ENCODE measurements at regions not wholly inside any gene's neighbourhood (a gene's known extent, or its start where the extent isn't known, plus 50 kb on each side); places are given as distances from the start of the nearest gene placed in this dataset.
"Not testable (repeated sequence)": the region's sequence is repeated elsewhere in the genome, so short reads cannot be mapped to it uniquely, and the experiment has no call there.

- Histone ChIP-seq H3K36me3 (ENCODE audit: control insufficient read depth in 3 of 3, insufficient read depth in 3 of 3, low read length in 3 of 3) (no peaks in the 10 kb centered on the region), H3K4me1 (ENCODE audit: control insufficient read depth in 3 of 3, insufficient read depth in 3 of 3, low read length in 3 of 3) (no peaks in the 10 kb centered on the region), H3K9me3 (ENCODE audit: control insufficient read depth in 3 of 3, low read length in 3 of 3) (no peaks in the 10 kb centered on the region), H3K9ac (ENCODE audit: low read depth in 1 of 3, low read length in 3 of 3) (no peak overlapping the region), H3K4me3 (ENCODE audit: low read length in 3 of 3) (no peak overlapping the region), H3K27me3 (ENCODE audit: control insufficient read depth in 3 of 3, insufficient read depth in 3 of 3, low read length in 3 of 3) (no peaks in the 10 kb centered on the region), H3K27ac (ENCODE audit: low read depth, low read length) (no peak overlapping the region)
Measured at GRCh38 chr5:130747556-130747955, 417.5 kb downstream of the HINT1 start.

- not testable (repeated sequence) for H3K27ac ChIP-seq (ENCODE audit: low read depth, low read length); H3K9ac ChIP-seq (ENCODE audit: low read depth in 1 of 3, low read length in 3 of 3); H3K36me3 ChIP-seq (ENCODE audit: control insufficient read depth in 3 of 3, insufficient read depth in 3 of 3, low read length in 3 of 3); H3K27me3 ChIP-seq (ENCODE audit: control insufficient read depth in 3 of 3, insufficient read depth in 3 of 3, low read length in 3 of 3); H3K9me3 ChIP-seq (ENCODE audit: control insufficient read depth in 3 of 3, low read length in 3 of 3); H3K4me3 ChIP-seq (ENCODE audit: low read length in 3 of 3); H3K4me1 ChIP-seq (ENCODE audit: control insufficient read depth in 3 of 3, insufficient read depth in 3 of 3, low read length in 3 of 3)
Measured at GRCh38 chr5:130746641-130747040, 418.4 kb downstream of the HINT1 start.

GRCh38 chr5:130743092-130743491 is 422.0 kb downstream of the HINT1 start:
- Histone ChIP-seq H3K9ac (ENCODE audit: low read depth in 1 of 3, low read length in 3 of 3) (no peak overlapping the region), H3K9me3 (ENCODE audit: control insufficient read depth in 3 of 3, low read length in 3 of 3) (peaks cover 2 to 3% (median 2%) of the 10 kb centered on the region in 3 donors), H3K4me1 (ENCODE audit: control insufficient read depth in 3 of 3, insufficient read depth in 3 of 3, low read length in 3 of 3) (no peaks in the 10 kb centered on the region), H3K27me3 (ENCODE audit: control insufficient read depth in 3 of 3, insufficient read depth in 3 of 3, low read length in 3 of 3) (no peaks in the 10 kb centered on the region), H3K36me3 (ENCODE audit: control insufficient read depth in 3 of 3, insufficient read depth in 3 of 3, low read length in 3 of 3) (no peaks in the 10 kb centered on the region), H3K27ac (ENCODE audit: low read depth, low read length) (no peak overlapping the region), H3K4me3 (ENCODE audit: low read length in 3 of 3) (no peak overlapping the region)

GRCh38 chr5:130740047-130740569 is 424.9 kb downstream of the HINT1 start:
- H3K27me3 ChIP-seq (ENCODE audit: control insufficient read depth in 3 of 3, insufficient read depth in 3 of 3, low read length in 3 of 3), result no peaks in the 10 kb centered on the region
- no peaks in the 10 kb centered on the region for H3K4me1 ChIP-seq (ENCODE audit: control insufficient read depth in 3 of 3, insufficient read depth in 3 of 3, low read length in 3 of 3)
- H3K4me3 ChIP-seq (ENCODE audit: low read length in 3 of 3), result no peak overlapping the region
- no peak overlapping the region for H3K9ac ChIP-seq (ENCODE audit: low read depth in 1 of 3, low read length in 3 of 3)
- peaks cover 2 to 3% (median 2%) of the 10 kb centered on the region in 3 donors for H3K9me3 ChIP-seq (ENCODE audit: control insufficient read depth in 3 of 3, low read length in 3 of 3)
- no peak overlapping the region for H3K27ac ChIP-seq (ENCODE audit: low read depth, low read length)
- H3K36me3 ChIP-seq (ENCODE audit: control insufficient read depth in 3 of 3, insufficient read depth in 3 of 3, low read length in 3 of 3), result no peaks in the 10 kb centered on the region

- Histone ChIP-seq H3K4me3 (ENCODE audit: low read length in 3 of 3) (no peak overlapping the region), H3K27me3 (ENCODE audit: control insufficient read depth in 3 of 3, insufficient read depth in 3 of 3, low read length in 3 of 3) (no peaks in the 10 kb centered on the region), H3K9ac (ENCODE audit: low read depth in 1 of 3, low read length in 3 of 3) (no peak overlapping the region), H3K27ac (ENCODE audit: low read depth, low read length) (no peak overlapping the region), H3K9me3 (ENCODE audit: control insufficient read depth in 3 of 3, low read length in 3 of 3) (peaks cover 0 to 3% (median 0%) of the 10 kb centered on the region in 3 donors), H3K36me3 (ENCODE audit: control insufficient read depth in 3 of 3, insufficient read depth in 3 of 3, low read length in 3 of 3) (no peaks in the 10 kb centered on the region), H3K4me1 (ENCODE audit: control insufficient read depth in 3 of 3, insufficient read depth in 3 of 3, low read length in 3 of 3) (no peaks in the 10 kb centered on the region)
Measured at GRCh38 chr5:130731839-130732238, 433.2 kb downstream of the HINT1 start.

- Histone ChIP-seq H3K36me3 (ENCODE audit: control insufficient read depth in 3 of 3, insufficient read depth in 3 of 3, low read length in 3 of 3) (no peaks in the 10 kb centered on the region), H3K4me3 (ENCODE audit: low read length in 3 of 3) (no peak overlapping the region), H3K9me3 (ENCODE audit: control insufficient read depth in 3 of 3, low read length in 3 of 3) (peaks cover 0 to 3% (median 0%) of the 10 kb centered on the region in 3 donors), H3K27me3 (ENCODE audit: control insufficient read depth in 3 of 3, insufficient read depth in 3 of 3, low read length in 3 of 3) (no peaks in the 10 kb centered on the region), H3K27ac (ENCODE audit: low read depth, low read length) (no peak overlapping the region), H3K4me1 (ENCODE audit: control insufficient read depth in 3 of 3, insufficient read depth in 3 of 3, low read length in 3 of 3) (no peaks in the 10 kb centered on the region), H3K9ac (ENCODE audit: low read depth in 1 of 3, low read length in 3 of 3) (no peak overlapping the region)
Measured at GRCh38 chr5:130729541-130729940, 435.5 kb downstream of the HINT1 start.

- peaks cover 0 to 3% (median 0%) of the 10 kb centered on the region in 3 donors for H3K9me3 ChIP-seq (ENCODE audit: control insufficient read depth in 3 of 3, low read length in 3 of 3)
- H3K9ac ChIP-seq (ENCODE audit: low read depth in 1 of 3, low read length in 3 of 3), result no peak overlapping the region
- H3K4me3 ChIP-seq (ENCODE audit: low read length in 3 of 3), result no peak overlapping the region
- no peaks in the 10 kb centered on the region for H3K4me1 ChIP-seq (ENCODE audit: control insufficient read depth in 3 of 3, insufficient read depth in 3 of 3, low read length in 3 of 3)
- H3K27ac ChIP-seq (ENCODE audit: low read depth, low read length), result no peak overlapping the region
- H3K36me3 ChIP-seq (ENCODE audit: control insufficient read depth in 3 of 3, insufficient read depth in 3 of 3, low read length in 3 of 3), result no peaks in the 10 kb centered on the region
- no peaks in the 10 kb centered on the region for H3K27me3 ChIP-seq (ENCODE audit: control insufficient read depth in 3 of 3, insufficient read depth in 3 of 3, low read length in 3 of 3)
Measured at GRCh38 chr5:130727830-130728229, 437.2 kb downstream of the HINT1 start.

- no peak overlapping the region for H3K27ac ChIP-seq (ENCODE audit: low read depth, low read length)
- H3K4me1 ChIP-seq (ENCODE audit: control insufficient read depth in 3 of 3, insufficient read depth in 3 of 3, low read length in 3 of 3), result no peaks in the 10 kb centered on the region
- no peak overlapping the region for H3K9ac ChIP-seq (ENCODE audit: low read depth in 1 of 3, low read length in 3 of 3)
Measured at GRCh38 chr5:130724658-130725057, 440.4 kb downstream of the HINT1 start.

GRCh38 chr5:130720355-130720754 is 444.7 kb downstream of the HINT1 start:
- no peaks in the 10 kb centered on the region for H3K4me1 ChIP-seq (ENCODE audit: control insufficient read depth in 3 of 3, insufficient read depth in 3 of 3, low read length in 3 of 3)
- H3K9ac ChIP-seq (ENCODE audit: low read depth in 1 of 3, low read length in 3 of 3), result no peak overlapping the region
- no peaks in the 10 kb centered on the region for H3K27me3 ChIP-seq (ENCODE audit: control insufficient read depth in 3 of 3, insufficient read depth in 3 of 3, low read length in 3 of 3)
- H3K9me3 ChIP-seq (ENCODE audit: control insufficient read depth in 3 of 3, low read length in 3 of 3), result no peaks in the 10 kb centered on the region
- H3K36me3 ChIP-seq (ENCODE audit: control insufficient read depth in 3 of 3, insufficient read depth in 3 of 3, low read length in 3 of 3), result no peaks in the 10 kb centered on the region
- no peak overlapping the region for H3K4me3 ChIP-seq (ENCODE audit: low read length in 3 of 3)
- H3K27ac ChIP-seq (ENCODE audit: low read depth, low read length), result no peak overlapping the region

More at GRCh38 chr5:130724658-130725057, 440.4 kb downstream of the HINT1 start:
- Histone ChIP-seq H3K36me3 (ENCODE audit: control insufficient read depth in 3 of 3, insufficient read depth in 3 of 3, low read length in 3 of 3) (no peaks in the 10 kb centered on the region), H3K27me3 (ENCODE audit: control insufficient read depth in 3 of 3, insufficient read depth in 3 of 3, low read length in 3 of 3) (no peaks in the 10 kb centered on the region), H3K9me3 (ENCODE audit: control insufficient read depth in 3 of 3, low read length in 3 of 3) (no peaks in the 10 kb centered on the region), H3K4me3 (ENCODE audit: low read length in 3 of 3) (no peak overlapping the region)

- H3K27ac ChIP-seq (ENCODE audit: low read depth, low read length), result no peak overlapping the region
- H3K4me1 ChIP-seq (ENCODE audit: control insufficient read depth in 3 of 3, insufficient read depth in 3 of 3, low read length in 3 of 3), result no peaks in the 10 kb centered on the region
- H3K36me3 ChIP-seq (ENCODE audit: control insufficient read depth in 3 of 3, insufficient read depth in 3 of 3, low read length in 3 of 3), result no peaks in the 10 kb centered on the region
- no peak overlapping the region for H3K4me3 ChIP-seq (ENCODE audit: low read length in 3 of 3)
- no peaks in the 10 kb centered on the region for H3K9me3 ChIP-seq (ENCODE audit: control insufficient read depth in 3 of 3, low read length in 3 of 3)
- no peak overlapping the region for H3K9ac ChIP-seq (ENCODE audit: low read depth in 1 of 3, low read length in 3 of 3)
- no peaks in the 10 kb centered on the region for H3K27me3 ChIP-seq (ENCODE audit: control insufficient read depth in 3 of 3, insufficient read depth in 3 of 3, low read length in 3 of 3)
Measured at GRCh38 chr5:130715541-130715940, 449.5 kb downstream of the HINT1 start.

GRCh38 chr5:130714200-130714599 is 450.9 kb downstream of the HINT1 start:
- H3K27me3 ChIP-seq (ENCODE audit: control insufficient read depth in 3 of 3, insufficient read depth in 3 of 3, low read length in 3 of 3), result no peaks in the 10 kb centered on the region
- H3K9ac ChIP-seq (ENCODE audit: low read depth in 1 of 3, low read length in 3 of 3), result no peak overlapping the region
- no peak overlapping the region for H3K4me3 ChIP-seq (ENCODE audit: low read length in 3 of 3)
- no peaks in the 10 kb centered on the region for H3K36me3 ChIP-seq (ENCODE audit: control insufficient read depth in 3 of 3, insufficient read depth in 3 of 3, low read length in 3 of 3)
- no peaks in the 10 kb centered on the region for H3K9me3 ChIP-seq (ENCODE audit: control insufficient read depth in 3 of 3, low read length in 3 of 3)
- no peak overlapping the region for H3K27ac ChIP-seq (ENCODE audit: low read depth, low read length)
- H3K4me1 ChIP-seq (ENCODE audit: control insufficient read depth in 3 of 3, insufficient read depth in 3 of 3, low read length in 3 of 3), result no peaks in the 10 kb centered on the region

All from skeletal muscle tissue (tissue), 3 donors.